Suprapubic skin (tissue), 3 donors: ENCODE measurements at regions not wholly inside any gene's neighbourhood (a gene's known extent, or its start where the extent isn't known, plus 50 kb on each side); places are given as distances from the start of the nearest gene placed in this dataset.

ENCODE experiments used
- CTCF ChIP-seq, 2 donors: fragments of 200-600 bp in 1 of 2; fragments of 450-650 bp in 1 of 2; sonication (generic) in 1 of 2; IDR thresholded peaks; one replicate each; pipeline ENCODE4 v1.5.1; 2016 to 2019; ENCODE audit warnings: antibody characterized with exemption in 2 of 2, mild to moderate bottlenecking in 1 of 2, moderate library complexity in 1 of 2
- EP300 ChIP-seq: sonication (generic); formaldehyde crosslinking; IDR thresholded peaks from one replicate; pipeline ENCODE4 v1.6.1; 2017; ENCODE audit warnings: antibody characterized with exemption

GRCh38 chr7:122219253-122219865 lies 75.3 kb upstream of the AASS start:
- TF ChIP-seq EP300, result no peak
- peak; percentile 13 to 58 for TF ChIP-seq CTCF (IDR thresholded peaks at IDR 0.05)
